Activated naive CD4-positive, alpha-beta T cell treated with anti-CD3 and anti-CD28 coated beads, Interleukin-2, amount 50 U/mL, for 16 hours (primary cell): ENCODE measurements at regions not wholly inside any gene's neighbourhood (a gene's known extent, or its start where the extent isn't known, plus 50 kb on each side); places are given as distances from the start of the nearest gene placed in this dataset.
"Not testable (repeated sequence)": the region's sequence is repeated elsewhere in the genome, so short reads cannot be mapped to it uniquely, and the experiment has no call there.

Experiments used
- DNase-seq: peaks from one replicate; pipeline ENCODE4 v3.0.0-alpha.2; 2020

DNA sequence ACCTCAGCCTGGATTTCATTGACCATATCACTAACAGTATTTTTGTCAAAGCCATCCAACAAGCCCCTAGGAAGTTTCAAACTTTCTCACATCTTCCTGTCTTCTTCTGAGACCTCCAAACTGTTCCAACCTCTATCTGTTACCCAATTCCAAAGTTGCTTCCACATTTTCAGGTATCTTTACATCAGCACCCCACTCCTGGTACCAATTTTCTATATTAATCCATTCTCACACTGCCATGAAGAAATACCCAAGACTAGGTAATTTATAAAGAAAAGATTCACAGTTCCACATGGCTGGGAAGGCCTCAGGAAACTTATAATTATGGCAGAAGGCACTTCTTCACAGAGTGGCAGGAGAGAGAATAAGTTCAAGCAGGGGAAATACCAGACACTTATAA is 571.9 kb upstream of the PHF14 start:
- no peak for DNase-seq

DNA sequence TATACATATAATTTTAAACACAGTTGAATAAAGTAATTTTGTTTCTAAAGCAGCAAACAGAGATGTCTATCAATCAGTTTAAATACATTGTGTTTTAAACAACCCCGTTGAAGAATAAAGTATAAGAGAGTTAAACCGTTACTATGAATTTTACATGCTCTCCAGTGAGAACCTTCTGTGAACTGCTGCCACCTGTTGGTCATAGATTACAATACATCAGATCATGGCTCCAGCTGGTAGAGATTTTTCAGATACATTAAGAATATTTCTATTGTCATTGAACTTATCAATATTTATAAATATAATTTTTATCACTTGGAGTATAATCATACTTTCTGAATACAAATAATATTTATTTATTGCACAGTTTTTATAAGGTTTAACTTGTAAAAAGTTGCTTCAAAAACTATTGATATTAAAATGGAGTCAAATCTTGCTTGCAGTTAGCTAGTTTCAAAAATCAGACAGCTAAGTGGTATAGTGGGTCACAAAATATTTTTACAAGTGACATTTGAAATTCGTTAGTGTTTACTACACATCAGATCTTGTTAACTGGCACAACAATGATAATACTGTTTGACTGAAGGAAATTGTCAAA is 561.2 kb upstream of the PHF14 start:
- DNase-seq: no peak

DNA sequence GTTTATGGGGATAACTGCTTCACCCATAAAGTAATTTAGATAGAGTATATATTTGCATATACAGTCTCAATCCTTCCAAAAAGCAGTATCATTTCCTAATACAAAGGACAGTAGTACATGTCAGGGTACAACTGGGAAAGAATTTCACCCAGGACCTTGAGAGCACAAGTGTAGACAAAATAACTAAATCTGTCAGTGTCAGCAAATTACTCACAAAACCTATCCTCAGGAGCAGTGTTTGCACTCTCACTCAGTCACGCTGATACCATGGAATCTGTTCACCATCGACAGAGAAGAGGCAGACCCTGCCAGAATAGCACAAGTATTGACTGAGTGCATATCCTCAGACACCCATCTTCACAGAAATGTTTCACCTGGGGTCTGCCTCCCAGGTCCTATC is 554.7 kb upstream of the PHF14 start:
- no peak for DNase-seq

DNA sequence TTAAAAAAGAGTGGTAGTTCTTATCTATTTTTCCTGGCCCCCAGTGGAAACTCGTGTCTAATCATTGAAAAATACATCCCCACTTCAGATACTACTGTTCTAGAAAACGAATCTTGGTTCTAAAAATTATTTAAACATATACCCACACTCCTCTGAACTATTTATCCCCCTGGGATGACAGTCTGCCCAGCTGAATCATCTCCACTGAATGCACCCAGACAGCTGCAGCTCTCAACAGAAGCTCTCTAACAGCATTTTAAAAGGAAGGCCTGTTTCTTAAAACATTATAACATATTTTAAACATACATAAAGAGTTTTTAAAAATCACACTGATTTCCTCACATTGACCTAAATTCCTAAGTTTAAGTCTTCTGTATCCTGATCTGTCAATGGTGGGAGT is 544.6 kb upstream of the PHF14 start:
- DNase-seq: no peak

DNA sequence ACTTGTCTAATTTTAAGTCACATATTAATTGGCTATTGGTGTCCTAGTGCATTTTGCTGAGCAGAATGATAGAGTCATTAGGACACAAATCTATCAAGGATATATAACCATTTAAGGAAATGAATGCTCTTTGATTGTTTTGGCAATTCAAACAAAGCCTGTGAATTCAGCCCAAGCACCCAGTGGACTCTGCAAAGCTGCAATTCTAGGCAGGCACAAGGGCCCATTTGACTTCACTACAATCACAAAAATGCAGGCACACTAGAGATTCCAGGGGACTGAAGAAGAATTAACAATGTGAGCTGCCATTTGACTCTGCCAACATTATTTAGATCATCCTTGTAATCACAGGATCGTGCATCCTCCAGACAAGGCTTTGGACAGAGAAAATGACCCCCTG is 544.2 kb upstream of the PHF14 start:
- no peak for DNase-seq

DNA sequence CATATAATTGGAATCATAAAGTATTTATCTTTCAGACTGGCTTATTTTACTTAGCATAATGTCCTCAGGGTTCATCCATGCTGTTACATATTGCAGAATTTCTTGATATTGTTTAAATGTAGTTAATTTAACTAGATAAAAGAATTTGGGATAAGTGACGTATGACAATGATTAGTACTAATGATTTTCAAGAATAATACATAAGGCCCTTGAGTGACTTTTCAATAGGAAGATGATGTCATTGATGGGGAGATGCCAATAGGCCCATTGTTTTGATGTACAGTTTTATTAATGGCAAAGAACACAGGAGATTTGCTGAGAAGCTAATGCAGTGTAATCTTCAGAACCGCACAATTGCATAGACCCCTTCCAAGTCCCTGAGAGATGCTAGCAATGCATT is 537.4 kb upstream of the PHF14 start:
- DNase-seq: no peak

DNA sequence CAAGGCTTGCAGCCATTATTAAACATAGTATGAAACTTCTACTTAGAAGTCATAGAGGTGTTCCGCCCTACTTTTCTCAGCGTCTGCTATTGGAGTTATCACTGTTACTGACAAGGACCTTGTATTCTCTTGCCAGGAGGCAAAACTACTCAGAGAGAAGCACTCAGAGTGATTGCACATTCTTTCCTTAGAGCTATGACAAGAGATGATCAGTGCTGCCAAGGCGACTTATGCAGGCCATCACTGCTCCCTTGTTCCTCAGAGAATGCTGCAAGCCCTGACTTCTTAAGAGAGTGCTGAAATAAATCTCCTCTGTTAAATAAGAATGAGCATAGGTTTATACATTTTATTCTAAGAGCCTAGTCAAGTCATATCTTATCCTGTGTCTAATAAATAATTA is 534.6 kb upstream of the PHF14 start:
- DNase-seq: no peak

DNA sequence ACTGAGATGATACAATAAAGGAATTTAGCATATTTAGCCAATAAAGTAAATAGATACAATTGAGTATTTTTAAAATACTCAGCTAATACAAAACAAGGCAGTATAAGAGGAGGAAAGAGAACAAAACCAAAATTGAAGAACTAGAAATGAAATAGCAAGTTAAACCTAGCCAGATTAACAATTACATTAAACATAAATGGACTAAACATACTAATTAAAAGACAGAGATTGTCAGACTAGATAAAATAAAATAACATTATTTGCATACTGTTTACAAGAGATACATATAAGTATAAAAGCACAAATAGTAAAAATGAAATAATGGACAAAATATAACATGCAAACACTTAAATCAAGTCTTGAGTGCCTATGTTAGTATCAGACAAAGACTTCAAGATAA is 517.7 kb upstream of the PHF14 start:
- DNase-seq: no peak

DNA sequence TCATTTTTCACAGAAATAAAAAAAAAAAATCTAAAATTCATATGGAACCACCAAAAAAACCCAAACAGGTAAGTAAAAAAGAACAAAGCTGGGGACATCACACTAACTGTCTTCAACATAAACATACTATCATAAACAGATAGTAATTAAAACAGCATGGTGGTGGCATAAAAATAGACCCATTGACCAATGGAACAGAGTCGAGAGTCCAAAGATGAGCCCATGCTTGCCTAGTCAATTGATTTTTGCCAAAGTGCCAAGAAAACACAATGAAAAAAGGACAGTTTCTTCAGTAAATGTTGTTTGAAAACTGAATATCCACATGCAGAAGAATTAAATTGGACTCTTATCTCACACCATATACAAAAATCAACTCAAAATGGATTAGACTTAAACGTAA is 513.2 kb upstream of the PHF14 start:
- DNase-seq: no peak

DNA sequence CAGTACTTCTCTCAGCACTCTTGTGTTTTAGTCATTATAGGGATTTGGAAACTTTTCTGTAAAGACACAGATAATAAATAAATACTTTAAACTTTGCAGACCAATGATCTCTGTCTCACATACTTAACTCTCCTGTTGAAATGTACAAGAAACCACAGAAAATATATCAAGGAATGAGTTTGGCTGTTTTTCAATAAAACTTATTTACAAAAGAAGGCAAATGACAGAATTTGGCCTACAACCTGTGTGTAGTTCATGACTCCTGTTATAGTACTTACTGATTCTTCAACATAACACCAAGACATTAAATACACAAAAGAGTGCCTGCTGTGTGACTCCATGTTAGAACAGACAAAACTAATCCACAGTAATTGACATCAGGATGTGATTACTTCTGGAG is 510.0 kb upstream of the PHF14 start:
- no peak for DNase-seq

DNA sequence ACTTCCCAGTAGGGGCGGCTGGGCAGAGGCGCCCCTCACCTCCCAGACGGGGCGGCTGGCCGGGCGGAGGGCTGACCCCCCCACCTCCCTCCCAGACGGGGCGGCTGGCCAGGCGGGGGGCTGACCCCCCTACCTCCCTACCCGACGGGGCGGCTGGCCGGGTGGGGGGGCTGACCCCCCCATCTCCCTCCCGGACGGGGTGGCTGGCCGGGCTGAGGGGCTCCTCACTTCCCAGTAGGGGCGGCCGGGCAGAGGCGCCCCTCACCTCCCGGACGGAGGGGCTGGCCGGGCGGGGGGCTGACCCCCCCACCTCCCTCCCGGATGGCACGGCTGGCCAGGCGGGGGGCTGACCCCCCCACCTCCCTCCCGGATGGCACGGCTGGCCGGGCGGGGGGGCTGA is 508.1 kb upstream of the PHF14 start:
- DNase-seq: not testable (repeated sequence)

DNA sequence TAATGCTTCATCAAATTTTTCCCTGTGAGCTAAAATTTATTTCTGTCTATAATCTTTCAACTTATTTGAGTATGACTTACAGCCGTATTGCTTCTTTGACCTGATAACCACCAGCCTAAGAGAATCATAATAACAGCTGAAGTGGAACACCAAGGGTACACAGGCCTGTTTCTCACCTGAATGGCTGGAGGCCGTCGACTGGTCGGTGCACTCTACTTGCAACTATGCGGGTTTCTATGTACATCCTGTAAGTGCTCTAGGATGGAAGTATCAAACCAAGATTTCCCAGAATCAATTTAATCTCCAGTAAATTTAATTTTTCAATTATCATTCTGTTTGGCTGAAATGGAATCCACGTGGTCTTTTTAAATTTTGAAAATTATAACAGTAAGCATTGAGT is 504.8 kb upstream of the PHF14 start:
- no peak for DNase-seq

DNA sequence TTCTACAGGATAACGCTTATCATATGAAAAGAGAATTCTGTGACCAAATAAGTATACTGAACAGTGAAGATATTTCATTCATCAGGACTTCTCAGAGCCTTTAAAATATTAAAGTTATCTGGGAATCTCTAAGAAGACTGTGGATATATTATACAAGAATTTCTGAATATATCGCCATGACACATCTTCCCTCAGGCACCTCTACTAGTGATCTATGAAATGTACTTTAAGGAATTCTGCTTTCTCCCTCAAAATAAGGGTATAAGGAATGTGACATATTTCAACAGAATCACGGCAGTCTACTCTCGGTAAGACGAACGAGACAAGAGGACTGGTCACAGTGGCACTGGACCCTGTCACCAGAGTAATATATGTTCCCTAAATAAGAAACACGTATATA is 504.2 kb upstream of the PHF14 start:
- no peak for DNase-seq

DNA sequence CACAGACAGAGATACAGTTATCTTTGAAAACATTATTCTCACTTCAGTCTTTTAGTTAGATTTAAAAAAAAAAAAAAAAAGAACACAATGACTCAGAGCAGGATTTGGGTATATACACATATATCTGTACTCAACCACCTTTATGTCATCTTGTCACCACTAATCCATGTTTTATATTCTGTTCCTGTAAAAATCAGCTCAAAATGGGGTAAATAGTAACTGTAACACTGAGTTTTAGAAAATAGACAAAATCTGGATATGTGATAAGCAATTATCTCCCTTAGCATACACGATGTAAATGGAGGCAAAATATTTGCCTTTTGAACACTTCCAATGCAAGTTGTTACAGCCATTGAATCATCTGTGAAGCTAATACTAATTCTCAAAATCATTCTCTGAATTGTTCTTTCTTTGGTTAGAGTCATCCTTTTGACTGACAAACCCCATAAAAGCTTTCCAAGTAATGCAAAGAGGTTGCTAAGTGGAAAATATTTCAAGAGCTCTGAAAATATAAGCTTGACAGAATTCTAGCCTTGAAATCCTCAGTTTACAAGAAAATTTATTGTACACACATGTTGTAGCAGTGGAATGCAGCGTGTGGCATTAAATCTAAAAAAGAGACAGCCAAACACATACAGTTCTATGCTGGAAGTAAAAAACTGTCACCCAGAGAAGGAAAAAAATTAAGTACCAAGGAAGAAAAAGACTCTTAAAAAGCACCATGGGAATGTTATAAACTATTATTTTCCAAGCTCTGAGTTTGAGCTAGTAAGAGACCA is 502.2 kb upstream of the PHF14 start:
- DNase-seq: no peak

DNA sequence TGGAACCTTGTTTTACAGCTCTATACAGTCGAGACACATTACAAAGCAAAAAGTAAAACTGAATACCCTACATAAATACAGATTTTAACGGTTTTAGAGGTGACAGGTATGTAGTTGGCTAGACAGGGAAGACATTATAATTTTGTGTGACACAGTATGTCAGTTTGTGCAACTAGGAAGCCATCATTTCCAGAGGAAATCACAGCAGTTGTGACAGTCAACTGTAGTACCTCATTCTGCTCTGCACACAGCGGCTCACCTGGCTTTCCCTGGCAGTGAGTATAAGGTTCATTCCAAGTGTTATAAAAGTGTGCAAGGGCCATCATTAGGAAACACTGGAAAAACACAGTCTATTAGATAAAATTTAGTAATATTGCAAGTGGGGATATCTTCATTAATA is 501.6 kb upstream of the PHF14 start:
- DNase-seq: no peak

DNA sequence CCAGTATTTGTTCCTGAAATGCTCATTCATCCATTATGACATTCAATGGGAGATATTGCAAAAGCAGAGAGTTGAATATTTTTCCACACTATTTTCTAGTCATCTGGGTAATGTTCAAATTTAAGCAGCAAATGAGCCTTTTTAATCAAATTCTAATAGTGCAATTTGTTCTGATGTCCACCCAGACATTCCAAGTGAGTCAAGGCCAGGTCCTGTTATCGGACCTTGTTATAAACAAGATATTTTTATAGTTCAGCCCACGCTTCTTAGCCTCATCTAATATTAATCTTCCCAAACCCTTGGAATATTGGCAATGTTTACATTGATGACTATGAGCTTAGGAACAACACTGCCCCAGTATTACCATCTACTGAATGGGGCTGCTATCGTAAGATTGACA is 500.1 kb upstream of the PHF14 start:
- DNase-seq: no peak

DNA sequence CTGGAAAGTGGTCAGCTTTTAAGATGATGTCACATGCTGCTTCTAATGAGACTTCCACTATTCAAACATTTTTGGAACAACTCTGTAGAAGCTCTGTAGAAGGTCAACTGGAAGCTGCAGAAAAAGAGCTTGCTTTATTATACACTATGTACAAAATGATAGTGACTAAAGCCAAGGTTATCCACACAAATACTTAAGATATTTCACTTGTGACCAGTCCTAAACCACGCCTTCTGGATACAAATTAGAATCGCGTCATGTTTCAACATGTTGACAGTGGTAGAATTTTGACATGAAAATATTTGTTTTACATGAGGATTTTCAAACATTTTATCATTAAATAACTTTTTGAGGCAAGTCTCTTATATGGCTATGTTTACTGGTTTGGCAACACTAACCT is 499.6 kb upstream of the PHF14 start:
- no peak for DNase-seq

DNA sequence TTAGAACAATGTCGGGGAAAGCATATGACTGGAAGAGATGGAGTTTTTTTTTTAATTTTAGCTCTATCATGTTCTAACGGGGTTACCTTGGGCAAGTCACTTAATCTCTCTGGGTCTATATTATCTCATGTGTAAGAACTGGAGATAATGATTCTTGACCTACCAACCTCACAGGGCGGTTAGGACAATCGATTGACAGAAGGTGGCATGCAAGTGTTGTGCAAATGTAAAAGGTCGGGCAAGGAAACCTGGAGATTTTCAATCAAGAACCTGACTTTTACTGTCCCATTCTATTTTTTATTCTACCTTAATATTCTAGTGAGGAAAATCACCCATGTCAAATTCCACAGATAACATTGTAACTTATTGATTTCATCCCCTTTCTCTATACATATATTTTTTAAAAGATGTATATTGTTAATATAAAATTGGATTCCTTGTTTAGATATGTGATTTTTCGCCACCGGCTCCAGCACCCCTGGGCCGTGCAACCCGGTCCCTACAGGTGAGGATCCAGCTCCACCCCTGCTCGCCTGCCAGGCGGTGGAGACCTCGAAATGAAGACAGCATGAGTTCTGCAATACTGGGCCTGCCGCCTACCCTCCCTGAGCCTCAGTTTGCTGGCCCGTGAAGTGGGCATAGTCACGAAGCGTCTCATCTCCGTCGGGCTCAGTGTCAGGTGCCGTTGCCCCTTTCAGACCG is 497.6 kb upstream of the PHF14 start:
- DNase-seq: no peak

DNA sequence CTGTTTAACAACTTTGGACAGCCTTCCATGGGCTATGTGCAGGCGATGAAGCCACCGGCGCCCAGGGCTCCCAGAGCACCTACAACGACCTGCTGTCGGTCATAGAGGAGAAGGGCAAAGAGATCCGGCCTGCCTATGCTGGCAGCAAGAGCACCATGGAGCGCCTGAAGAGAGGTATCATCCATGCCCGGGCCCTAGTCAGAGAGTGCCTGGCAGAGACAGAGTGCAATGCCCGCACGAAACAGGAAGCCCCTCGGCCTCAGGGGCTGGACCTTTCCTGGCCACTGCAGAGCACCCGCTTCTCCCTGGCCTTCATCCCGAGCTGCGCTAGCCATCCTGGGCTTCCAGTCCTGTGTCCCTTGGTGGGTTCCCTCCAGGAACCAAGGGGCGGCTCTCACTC is 497.0 kb upstream of the PHF14 start:
- DNase-seq: no peak

DNA sequence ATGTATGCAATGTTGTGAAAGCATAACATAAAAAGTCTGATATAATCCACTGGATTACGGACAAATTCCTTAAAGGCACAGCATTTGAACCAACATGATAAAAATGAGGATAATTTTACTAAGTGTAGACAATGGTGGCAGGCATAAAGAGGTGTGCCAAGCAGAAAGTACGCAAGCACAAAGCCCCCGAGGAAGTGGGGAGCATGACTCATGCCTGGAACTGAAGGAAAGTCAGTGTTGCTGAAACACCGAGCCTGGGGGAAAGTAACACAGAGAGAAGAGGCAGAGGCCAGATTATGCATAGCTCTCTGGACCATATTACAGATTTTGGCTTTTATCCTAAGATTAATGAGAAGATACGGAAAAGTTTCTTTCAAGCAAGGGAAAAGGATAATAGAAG is 490.0 kb upstream of the PHF14 start:
- DNase-seq: no peak

DNA sequence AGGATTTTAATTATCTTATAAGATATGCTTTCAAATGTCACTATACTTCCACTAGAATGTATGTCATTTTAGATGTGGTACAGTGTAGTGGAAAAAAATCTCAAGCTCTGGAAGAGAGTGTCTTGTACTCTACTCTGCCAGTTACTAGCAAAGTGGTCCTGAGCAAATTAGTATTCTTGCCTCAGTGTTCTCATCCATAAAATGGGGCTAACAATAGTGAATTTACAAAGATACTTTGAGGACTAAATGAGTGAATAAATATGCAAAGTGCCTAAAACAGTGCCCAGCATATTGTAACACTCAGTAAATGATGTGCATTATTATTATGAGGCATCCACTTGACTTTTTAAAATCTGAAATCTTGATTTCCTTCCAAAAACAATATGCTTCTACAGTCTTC is 488.9 kb upstream of the PHF14 start:
- DNase-seq: no peak

DNA sequence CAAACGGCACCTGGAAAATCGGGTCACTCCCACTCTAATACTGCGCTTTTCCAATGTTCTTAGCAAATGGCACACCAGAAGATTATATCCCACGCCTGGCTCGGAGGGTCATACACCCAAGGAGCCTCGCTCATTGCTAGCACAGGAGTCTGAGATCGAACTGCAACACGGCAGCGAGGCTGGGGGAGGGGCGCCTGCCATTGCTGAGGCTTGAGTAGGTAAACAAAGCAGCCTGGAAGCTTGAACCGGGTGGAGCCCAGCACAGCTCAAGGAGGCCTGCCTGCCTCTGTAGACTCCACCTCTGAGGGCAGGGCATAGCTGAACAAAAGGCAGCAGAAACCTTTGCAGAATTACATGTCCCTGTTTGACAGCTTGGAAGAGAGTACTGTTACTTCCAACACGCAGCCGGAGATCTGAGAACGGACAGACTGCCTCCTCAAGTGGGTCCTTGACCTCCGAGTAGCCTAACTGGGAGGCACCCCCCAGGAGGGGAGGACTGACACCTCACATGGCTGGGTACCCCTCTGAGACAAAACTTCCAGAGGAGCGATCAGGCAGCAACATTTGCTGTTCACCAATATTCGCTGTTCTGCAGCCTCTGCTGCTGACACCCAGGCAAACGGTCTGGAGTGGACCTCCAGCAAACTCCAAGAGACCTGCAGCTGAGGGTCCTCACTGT is 472.3 kb upstream of the PHF14 start:
- not testable (repeated sequence) for DNase-seq

DNA sequence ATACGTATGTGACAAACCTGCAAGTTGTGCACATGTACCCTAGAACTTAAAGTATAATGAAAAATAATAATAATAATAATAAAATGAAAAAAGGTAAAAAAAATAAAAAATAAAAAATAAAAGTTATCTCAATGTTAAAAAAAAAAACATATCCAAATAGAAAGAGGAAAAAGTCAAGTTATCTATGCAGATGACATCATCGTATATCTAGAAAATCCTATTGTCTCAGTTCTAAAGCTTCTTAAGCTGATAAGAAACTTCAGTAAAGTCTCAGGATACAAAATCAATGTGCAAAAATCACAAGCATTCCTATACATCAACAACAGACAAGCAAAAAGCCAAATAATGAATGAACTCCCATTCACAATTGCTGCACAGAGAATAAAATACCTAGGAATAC is 466.6 kb upstream of the PHF14 start:
- DNase-seq: no peak

DNA sequence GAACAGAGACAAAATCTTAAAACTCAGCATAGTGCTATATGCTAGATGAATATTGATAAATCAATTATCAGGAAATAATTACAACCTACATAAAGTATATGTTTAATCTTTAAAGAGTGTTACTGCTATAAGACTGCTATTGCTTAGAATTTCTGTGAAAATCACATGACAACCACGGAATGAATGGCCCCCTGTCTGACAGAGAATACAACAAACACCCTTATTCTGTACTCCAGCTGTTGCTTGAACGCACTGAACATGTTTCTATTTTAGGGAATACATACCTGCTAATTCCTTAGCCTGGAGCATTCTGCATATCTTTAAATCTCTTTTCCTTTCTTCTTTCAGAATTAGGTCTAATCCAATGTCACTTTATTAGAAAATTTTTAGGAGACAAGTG is 452.4 kb upstream of the PHF14 start:
- no peak for DNase-seq
